22Rv1 (cell line): ENCODE measurements at regions not wholly inside any gene's neighbourhood (a gene's known extent, or its start where the extent isn't known, plus 50 kb on each side); places are given as distances from the start of the nearest gene placed in this dataset.

Experiments used
- ZFX ChIP-seq: fragments of 450-650 bp; IDR thresholded peaks from 2 replicates; pipeline ENCODE4 v1.6.1; 2017; ENCODE audit warnings: antibody characterized with exemption, borderline replicate concordance
- TF ChIP-seq, protein P1 (sequence below): fragments of 450-650 bp; IDR thresholded peaks from 2 replicates; pipeline ENCODE4 v1.5.1; 2017; ENCODE audit warnings: mild to moderate bottlenecking

DNA sequence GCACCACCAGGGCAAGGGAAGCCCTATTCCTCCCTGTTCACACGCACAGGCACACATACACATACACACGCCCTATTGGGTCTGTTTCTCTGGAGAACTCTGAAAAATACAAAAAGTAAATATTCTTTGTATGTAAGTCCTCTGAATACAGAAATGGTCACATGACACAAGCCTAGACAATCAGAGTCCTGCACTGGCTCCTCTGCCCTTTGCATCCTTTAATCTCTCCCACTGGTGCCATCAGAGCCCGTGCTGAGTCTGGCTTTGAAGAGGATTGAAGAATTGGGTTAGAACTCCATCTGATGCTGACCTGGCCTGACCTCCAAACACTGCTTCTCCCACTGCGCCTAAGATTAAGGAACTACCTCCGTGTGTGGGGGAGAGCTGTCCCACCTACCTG, 273.2 kb upstream of the TBX3 start:
- TF ChIP-seq, protein P1, sequence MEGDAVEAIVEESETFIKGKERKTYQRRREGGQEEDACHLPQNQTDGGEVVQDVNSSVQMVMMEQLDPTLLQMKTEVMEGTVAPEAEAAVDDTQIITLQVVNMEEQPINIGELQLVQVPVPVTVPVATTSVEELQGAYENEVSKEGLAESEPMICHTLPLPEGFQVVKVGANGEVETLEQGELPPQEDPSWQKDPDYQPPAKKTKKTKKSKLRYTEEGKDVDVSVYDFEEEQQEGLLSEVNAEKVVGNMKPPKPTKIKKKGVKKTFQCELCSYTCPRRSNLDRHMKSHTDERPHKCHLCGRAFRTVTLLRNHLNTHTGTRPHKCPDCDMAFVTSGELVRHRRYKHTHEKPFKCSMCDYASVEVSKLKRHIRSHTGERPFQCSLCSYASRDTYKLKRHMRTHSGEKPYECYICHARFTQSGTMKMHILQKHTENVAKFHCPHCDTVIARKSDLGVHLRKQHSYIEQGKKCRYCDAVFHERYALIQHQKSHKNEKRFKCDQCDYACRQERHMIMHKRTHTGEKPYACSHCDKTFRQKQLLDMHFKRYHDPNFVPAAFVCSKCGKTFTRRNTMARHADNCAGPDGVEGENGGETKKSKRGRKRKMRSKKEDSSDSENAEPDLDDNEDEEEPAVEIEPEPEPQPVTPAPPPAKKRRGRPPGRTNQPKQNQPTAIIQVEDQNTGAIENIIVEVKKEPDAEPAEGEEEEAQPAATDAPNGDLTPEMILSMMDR, result no peak
- no peak for TF ChIP-seq ZFX
